Heart right ventricle (tissue), 16 donors: ENCODE measurements at regions not wholly inside any gene's neighbourhood (a gene's known extent, or its start where the extent isn't known, plus 50 kb on each side); places are given as distances from the start of the nearest gene placed in this dataset.

Source experiments
- ATAC-seq, 8 donors: fragments of 200-7000 bp; cut with Tn5 transposase; one replicate each; pipeline ENCODE4 v1.9.1; 2020; ENCODE audit warnings: mild to moderate bottlenecking in 8 of 8, moderate library complexity in 8 of 8, moderate number of reproducible peaks in 1 of 8
- DNase-seq, 2 donors: peaks; one replicate each; pipeline ENCODE4 v3.0.0-alpha.2; 2020
- H3K27ac ChIP-seq, 10 donors: fragments of 200-600 bp; sonication (generic) in 2 of 10; one replicate each; pipeline versions ENCODE4 v1.5.0 to v1.8.0; 2020 to 2022; ENCODE audit warnings: mild to moderate bottlenecking in 3 of 10
- H3K27me3 ChIP-seq, 7 donors: fragments of 200-600 bp; one replicate each; pipeline ENCODE4 v1.8.0; 2021 to 2022; ENCODE audit warnings: mild to moderate bottlenecking in 2 of 7
- H3K36me3 ChIP-seq, 9 donors: fragments of 200-600 bp; sonication (generic) in 1 of 9; one replicate each; pipeline versions ENCODE4 v1.5.0 to v1.8.0; 2020 to 2022; ENCODE audit warnings: mild to moderate bottlenecking in 2 of 9
- H3K4me1 ChIP-seq, 9 donors: fragments of 200-600 bp; sonication (generic) in 1 of 9; one replicate each; pipeline versions ENCODE4 v1.5.0 to v1.8.0; 2020 to 2022; ENCODE audit warnings: mild to moderate bottlenecking in 4 of 9
- H3K4me3 ChIP-seq, 10 donors: fragments of 200-600 bp; sonication (generic) in 2 of 10; one replicate each; pipeline versions ENCODE4 v1.5.0 to v1.8.0; 2020 to 2022; ENCODE audit warnings: mild to moderate bottlenecking in 7 of 10, moderate library complexity in 2 of 10
- H3K9me3 ChIP-seq, 11 donors: fragments of 200-600 bp in 10 of 11; sonication (generic) in 2 of 11; one replicate each; pipeline versions ENCODE4 v1.5.0 to v1.8.0; 2013 to 2022; ENCODE audit warnings: mild to moderate bottlenecking in 2 of 11, control low read depth in 1 of 11, moderate library complexity in 1 of 11
- CTCF ChIP-seq, 9 donors: fragments of 200-600 bp; sonication (generic) in 2 of 9; IDR thresholded peaks; one replicate each; pipeline versions ENCODE4 v1.5.0 to v1.8.0; 2021 to 2022; ENCODE audit warnings: antibody characterized with exemption in 9 of 9, mild to moderate bottlenecking in 5 of 9, moderate library complexity in 1 of 9
- whole genome bisulfite sequencing, 2 donors: extraction: QIAGEN DNeasy Blood & Tissue Kit; methylation state at CpG; one replicate each; pipeline ENCODE4 v1.1.7; 2013; ENCODE audit warnings: inconsistent platforms in 1 of 2; 5-methylcytosine and 5-hydroxymethylcytosine counted together
- intact Hi-C, 10 donors: fragments of 100-400 bp; cut with DNase I; formaldehyde crosslinking; loops; one replicate each; pipeline versions ENCODE4 v1.11.1 to v1.14.2; 2022
- donor health status: Arrhythmogenic right ventricular cardiomyopathy.
- donor health status: ischemic (EF 13 %, LVEDD 7.1; RV severe dilation, severe dysfunction).
- donor health status: healthy with polysubstance abuse.
- donor health status: DM: no; HTN: yes; CAD: no.
- donor health status: DM: no; HTN: no; CAD: no.
- donor health status: ischemic (EF 25% LVEDD 6.9; RV normal size, moderate dysfunction).
- donor health status: ischemic (EF 25% LVEDD 5.7; RV mildly dilated, moderate dysfunction).
- donor health status: healthy.
- donor health status: DM: yes; HTN: yes; CAD: no.
- donor health status: Ischemic cardiomyopathy.
- donor health status: ischemic (EF 35%, LVEDD 5.7; RV mildly dilated, moderate dysfunction).
- donor health status: nonischemic (EF 11% LVEDD 7.7; RV severe dilation, severe dysfunction).
- donor health status: DM: yes; HTN: yes; CAD: no.
- donor health status: PGD.
- donor health status: ischemic (EF 29% LVEDD 5.4; RV normal size, mild dysfunction).
- donor health status: nonischemic (EF 23%, LVEDD 6.1; RV moderate dilation, normal function).

GRCh38 chr1:185585770-185586169, 148.4 kb upstream of the HMCN1 start:
- intact Hi-C loops: no loop called here
- 76 to 81% methylated on average over 8 of the region's 8 CpGs for WGBS, 2 donors
- no peak for DNase-seq
- no peak for ATAC-seq
- Histone ChIP-seq H3K4me1 (no peaks in the 10 kb centered on the region), H3K27me3 (no peaks in the 10 kb centered on the region), H3K27ac (no peak overlapping the region), H3K9me3 (peaks cover 0 to 29% (median 4%) of the 10 kb centered on the region in 11 donors), H3K4me3 (no peak overlapping the region), H3K36me3 (no peaks in the 10 kb centered on the region)
- no peak for TF ChIP-seq CTCF (IDR thresholded peaks at IDR 0.05)

DNA sequence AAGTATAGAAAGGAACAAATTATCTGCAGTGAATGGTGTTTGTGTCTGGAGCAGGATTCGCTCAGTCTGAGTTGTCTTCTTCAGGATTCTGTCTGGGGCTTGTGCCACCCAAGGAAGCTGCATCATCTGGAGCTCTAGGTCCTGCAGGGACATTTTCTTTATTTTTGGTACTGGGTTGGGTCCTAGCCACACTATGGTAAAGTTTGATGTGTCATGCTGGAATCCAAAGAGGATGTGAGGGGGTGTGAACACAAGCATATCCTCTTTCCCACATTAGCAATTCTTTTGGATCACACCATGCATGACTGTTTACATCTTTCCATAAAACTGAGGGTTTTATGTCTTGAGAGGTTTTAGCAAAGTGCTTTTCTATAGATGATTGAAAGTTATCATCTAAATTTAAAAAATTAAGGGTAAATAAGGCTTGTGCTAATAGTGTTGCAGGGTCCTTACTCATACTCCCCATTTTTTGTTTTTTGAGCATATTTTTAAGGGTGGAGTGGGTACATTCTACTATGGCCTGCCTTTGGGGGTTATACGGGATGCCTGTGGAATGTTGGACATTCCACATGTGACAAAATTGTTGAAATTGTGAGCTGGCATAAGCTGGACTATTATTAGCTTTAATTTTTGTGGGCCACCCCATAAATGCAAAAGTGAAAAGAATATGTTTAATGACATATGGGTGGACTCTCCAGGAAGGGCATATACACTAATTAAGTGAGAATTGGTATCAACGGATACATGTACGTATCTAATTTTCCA, 152.0 kb upstream of the HMCN1 start:
- no peak for TF ChIP-seq CTCF (IDR thresholded peaks at IDR 0.05)
- ATAC-seq (no peak), DNase-seq (no peak)
- H3K27me3 ChIP-seq: no peaks in the 10 kb centered on the region
- peaks cover 0 to 58% (median 16%) of the 10 kb centered on the region in 11 donors for H3K9me3 ChIP-seq
- H3K4me1 ChIP-seq: no peaks in the 10 kb centered on the region
- H3K36me3 ChIP-seq: no peaks in the 10 kb centered on the region
- no peak overlapping the region for H3K27ac ChIP-seq
- no peak overlapping the region for H3K4me3 ChIP-seq
- 91 to 95% methylated on average over 4 of the region's 4 CpGs for WGBS, 2 donors
- intact Hi-C loops: no loop called here

DNA sequence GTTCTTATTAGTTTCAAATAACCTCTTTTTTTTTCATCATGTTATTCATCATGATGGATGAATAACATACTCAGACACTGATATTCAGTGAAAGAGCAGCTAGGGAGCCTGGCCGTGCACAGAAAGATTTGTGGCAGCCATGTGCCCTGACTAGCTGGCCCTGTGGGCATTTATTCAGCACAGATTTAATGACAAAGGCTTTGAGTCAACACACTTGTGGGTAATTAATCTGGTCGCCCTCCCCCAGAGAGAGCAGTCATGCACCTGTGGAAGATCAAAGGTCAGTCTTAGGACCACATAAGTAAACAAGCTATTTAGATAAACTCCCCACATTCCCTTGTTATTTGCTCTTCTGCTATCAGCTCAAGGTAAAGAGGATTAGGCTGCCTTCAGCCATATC, 153.2 kb upstream of the HMCN1 start:
- peaks cover 0 to 63% (median 16%) of the 10 kb centered on the region in 11 donors for H3K9me3 ChIP-seq
- 87 to 93% methylated on average over 2 of the region's 2 CpGs for WGBS, 2 donors

GRCh38 chr1:185578293-185578692, 155.9 kb upstream of the HMCN1 start:
- Histone ChIP-seq H3K9me3 (peaks cover 0 to 53% (median 16%) of the 10 kb centered on the region in 11 donors), H3K27ac (no peak overlapping the region), H3K4me3 (no peak overlapping the region), H3K4me1 (peaks cover 0 to 4% (median 0%) of the 10 kb centered on the region in 9 donors), H3K36me3 (no peaks in the 10 kb centered on the region), H3K27me3 (no peaks in the 10 kb centered on the region)
- no peak for TF ChIP-seq CTCF (IDR thresholded peaks at IDR 0.05)
- 48 to 51% methylated on average over 3 of the region's 3 CpGs for WGBS, 2 donors
- intact Hi-C loops: no loop called here
- DNase-seq (no peak), ATAC-seq (no peak)

More for the DNA sequence above, 153.2 kb upstream of the HMCN1 start:
- Histone ChIP-seq H3K4me3 (no peak overlapping the region), H3K27me3 (no peaks in the 10 kb centered on the region), H3K4me1 (no peaks in the 10 kb centered on the region), H3K27ac (no peak overlapping the region), H3K36me3 (no peaks in the 10 kb centered on the region)
- no peak for TF ChIP-seq CTCF (IDR thresholded peaks at IDR 0.05)
- DNase-seq (no peak), ATAC-seq (no peak)
- intact Hi-C loops: no loop called here
